A673 (cell line): ENCODE measurements at regions not wholly inside any gene's neighbourhood (a gene's known extent, or its start where the extent isn't known, plus 50 kb on each side); places are given as distances from the start of the nearest gene placed in this dataset.

Source experiments
- EZH2 ChIP-seq: fragments of 200-600 bp; sonication (generic); IDR thresholded peaks from 2 replicates; pipeline ENCODE4 v1.6.1; 2017; ENCODE audit warnings: borderline replicate concordance, low read depth, mild to moderate bottlenecking, mixed read lengths, antibody characterized with exemption, low read length; ENCODE audit not compliant: poor library complexity, severe bottlenecking
- TF ChIP-seq, protein P1 (sequence below): fragments of 300-800, 200-600 bp; sonication (generic); conservative IDR thresholded peaks from 2 replicates; pipeline ENCODE4 v1.5.1; 2017; ENCODE audit warnings: low read depth, mild to moderate bottlenecking, antibody characterized with exemption, low read length, moderate library complexity, mixed read lengths

GRCh38 chr21:38569733-38570132, 71.5 kb upstream of the ERG start:
- TF ChIP-seq, protein P1, sequence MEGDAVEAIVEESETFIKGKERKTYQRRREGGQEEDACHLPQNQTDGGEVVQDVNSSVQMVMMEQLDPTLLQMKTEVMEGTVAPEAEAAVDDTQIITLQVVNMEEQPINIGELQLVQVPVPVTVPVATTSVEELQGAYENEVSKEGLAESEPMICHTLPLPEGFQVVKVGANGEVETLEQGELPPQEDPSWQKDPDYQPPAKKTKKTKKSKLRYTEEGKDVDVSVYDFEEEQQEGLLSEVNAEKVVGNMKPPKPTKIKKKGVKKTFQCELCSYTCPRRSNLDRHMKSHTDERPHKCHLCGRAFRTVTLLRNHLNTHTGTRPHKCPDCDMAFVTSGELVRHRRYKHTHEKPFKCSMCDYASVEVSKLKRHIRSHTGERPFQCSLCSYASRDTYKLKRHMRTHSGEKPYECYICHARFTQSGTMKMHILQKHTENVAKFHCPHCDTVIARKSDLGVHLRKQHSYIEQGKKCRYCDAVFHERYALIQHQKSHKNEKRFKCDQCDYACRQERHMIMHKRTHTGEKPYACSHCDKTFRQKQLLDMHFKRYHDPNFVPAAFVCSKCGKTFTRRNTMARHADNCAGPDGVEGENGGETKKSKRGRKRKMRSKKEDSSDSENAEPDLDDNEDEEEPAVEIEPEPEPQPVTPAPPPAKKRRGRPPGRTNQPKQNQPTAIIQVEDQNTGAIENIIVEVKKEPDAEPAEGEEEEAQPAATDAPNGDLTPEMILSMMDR: no peak
- no peak for TF ChIP-seq EZH2
